ENCODE measurements at regions not wholly inside any gene's neighbourhood (a gene's known extent, or its start where the extent isn't known, plus 50 kb on each side); places are given as distances from the start of the nearest gene placed in this dataset.

DNA sequence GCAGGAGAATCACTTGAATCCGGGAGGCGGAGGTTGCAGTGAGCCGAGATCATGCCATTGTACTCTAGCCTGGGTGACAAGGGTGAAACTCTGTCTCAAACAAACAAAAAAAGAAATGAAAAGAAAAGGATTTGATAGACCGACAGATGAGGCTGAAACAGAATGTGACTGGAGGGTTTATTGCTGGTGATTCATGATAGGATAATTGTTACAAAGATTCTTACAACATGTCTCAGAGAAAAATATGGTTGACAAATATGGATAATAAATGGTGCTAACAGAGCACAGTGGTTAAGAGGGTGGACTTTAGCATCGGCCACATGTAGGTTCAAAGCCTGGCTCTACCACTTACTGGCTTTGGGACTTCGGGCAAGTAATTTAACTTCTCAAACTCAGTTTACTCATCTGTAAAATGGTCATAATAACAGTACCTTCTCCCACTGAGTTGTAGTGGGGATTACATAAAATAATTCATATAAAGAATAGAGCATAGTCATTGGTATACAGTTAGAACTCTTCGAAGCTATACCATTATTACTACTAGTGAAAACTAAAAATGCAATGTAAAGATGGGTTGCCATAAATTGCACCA is 131.9 kb downstream of the MAP3K7 start:
- Histone ChIP-seq H3K9me2 (ENCODE audit: low read depth, low read length) (no peaks in the 10 kb centered on the region), H3K4me3 (ENCODE audit: low read depth, low read length, poor library complexity, severe bottlenecking) (no peak overlapping the region), H4K20me1 (ENCODE audit: insufficient read depth, low read length) (no peaks in the 10 kb centered on the region), H3K9ac (ENCODE audit: low read length) (no peak overlapping the region), H3K4me1 (ENCODE audit: insufficient read depth, low read length, severe bottlenecking) (peaks cover 26% of the 10 kb centered on the region), H3K9me3 (ENCODE audit: low read length) (no peaks in the 10 kb centered on the region), H3K27me3 (ENCODE audit: insufficient read depth, low read length) (no peaks in the 10 kb centered on the region), H2AFZ (ENCODE audit: low read length) (no peak overlapping the region), H3K79me2 (ENCODE audit: insufficient read depth, low read length) (no peaks in the 10 kb centered on the region), H3K27ac (ENCODE audit: low read depth, low read length, poor library complexity, severe bottlenecking) (no peak overlapping the region), H3K4me2 (ENCODE audit: low read length) (no peak overlapping the region), H3F3A (ENCODE audit: insufficient read depth, low read length) (no peaks in the 10 kb centered on the region; the same call in 1 of the 2 replicates), H3K36me3 (ENCODE audit: insufficient read depth, low read length) (no peaks in the 10 kb centered on the region)
- no peak for TF ChIP-seq EZH2 (IDR thresholded peaks at IDR 0.05; ENCODE audit: borderline replicate concordance, low read length)
- TF ChIP-seq, protein P1, sequence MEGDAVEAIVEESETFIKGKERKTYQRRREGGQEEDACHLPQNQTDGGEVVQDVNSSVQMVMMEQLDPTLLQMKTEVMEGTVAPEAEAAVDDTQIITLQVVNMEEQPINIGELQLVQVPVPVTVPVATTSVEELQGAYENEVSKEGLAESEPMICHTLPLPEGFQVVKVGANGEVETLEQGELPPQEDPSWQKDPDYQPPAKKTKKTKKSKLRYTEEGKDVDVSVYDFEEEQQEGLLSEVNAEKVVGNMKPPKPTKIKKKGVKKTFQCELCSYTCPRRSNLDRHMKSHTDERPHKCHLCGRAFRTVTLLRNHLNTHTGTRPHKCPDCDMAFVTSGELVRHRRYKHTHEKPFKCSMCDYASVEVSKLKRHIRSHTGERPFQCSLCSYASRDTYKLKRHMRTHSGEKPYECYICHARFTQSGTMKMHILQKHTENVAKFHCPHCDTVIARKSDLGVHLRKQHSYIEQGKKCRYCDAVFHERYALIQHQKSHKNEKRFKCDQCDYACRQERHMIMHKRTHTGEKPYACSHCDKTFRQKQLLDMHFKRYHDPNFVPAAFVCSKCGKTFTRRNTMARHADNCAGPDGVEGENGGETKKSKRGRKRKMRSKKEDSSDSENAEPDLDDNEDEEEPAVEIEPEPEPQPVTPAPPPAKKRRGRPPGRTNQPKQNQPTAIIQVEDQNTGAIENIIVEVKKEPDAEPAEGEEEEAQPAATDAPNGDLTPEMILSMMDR (IDR thresholded peaks at IDR 0.05; ENCODE audit: low read length) = no peak

DNA sequence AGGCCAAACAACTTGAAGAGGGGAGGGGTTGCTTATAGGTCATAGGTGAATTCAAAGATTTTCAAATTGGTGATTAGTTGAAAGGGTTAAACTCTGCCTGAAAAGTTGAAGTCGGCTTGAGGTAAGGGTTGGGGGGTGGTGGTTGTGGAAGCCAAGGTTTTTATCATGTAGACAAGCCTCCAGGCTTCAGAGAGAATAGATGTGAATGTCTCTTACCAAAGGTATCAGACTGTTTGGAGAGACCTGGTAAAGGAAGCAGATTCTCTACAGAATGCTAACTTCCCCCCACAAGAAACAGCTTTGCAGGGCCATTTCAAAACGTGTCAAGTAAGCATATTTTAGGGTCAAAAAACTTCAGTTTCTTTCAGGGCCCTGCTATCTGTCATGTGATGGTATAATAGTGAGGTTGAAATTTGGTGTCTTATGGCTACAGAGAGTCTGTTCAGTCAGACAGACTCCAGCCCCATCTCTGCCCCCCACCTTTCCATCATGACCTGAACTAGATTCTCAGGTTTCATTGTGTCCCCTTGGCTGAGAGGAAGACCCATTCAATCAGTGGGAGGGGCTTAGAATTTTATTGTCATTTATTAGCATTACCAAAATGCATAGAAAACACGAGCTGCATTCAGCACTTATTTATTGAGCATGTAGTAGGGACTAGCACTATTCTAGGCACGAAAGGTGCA is 136.5 kb downstream of the MAP3K7 start:
- no peaks in the 10 kb centered on the region for H4K20me1 ChIP-seq (ENCODE audit: insufficient read depth, low read length)
- no peak overlapping the region for H3K27ac ChIP-seq (ENCODE audit: low read depth, low read length, poor library complexity, severe bottlenecking)
- no peaks in the 10 kb centered on the region for H3K9me2 ChIP-seq (ENCODE audit: low read depth, low read length)
- no peaks in the 10 kb centered on the region for H3K36me3 ChIP-seq (ENCODE audit: insufficient read depth, low read length)
- H3K27me3 ChIP-seq (ENCODE audit: insufficient read depth, low read length) = no peaks in the 10 kb centered on the region
- H3K79me2 ChIP-seq (ENCODE audit: insufficient read depth, low read length) = no peaks in the 10 kb centered on the region
- no peak overlapping the region for H3K4me3 ChIP-seq (ENCODE audit: low read depth, low read length, poor library complexity, severe bottlenecking)
- TF ChIP-seq, protein P1 (IDR thresholded peaks at IDR 0.05; ENCODE audit: low read length) = no peak
- TF ChIP-seq EZH2 (IDR thresholded peaks at IDR 0.05; ENCODE audit: borderline replicate concordance, low read length) = no peak
- H2AFZ ChIP-seq (ENCODE audit: low read length) = no peak overlapping the region
- H3K4me2 ChIP-seq (ENCODE audit: low read length) = no peak overlapping the region
- H3F3A ChIP-seq (ENCODE audit: insufficient read depth, low read length) = no peaks in the 10 kb centered on the region
- no peak overlapping the region for H3K9ac ChIP-seq (ENCODE audit: low read length)
- H3K4me1 ChIP-seq (ENCODE audit: insufficient read depth, low read length, severe bottlenecking) = peaks cover 9% of the 10 kb centered on the region
- no peaks in the 10 kb centered on the region for H3K9me3 ChIP-seq (ENCODE audit: low read length)

DNA sequence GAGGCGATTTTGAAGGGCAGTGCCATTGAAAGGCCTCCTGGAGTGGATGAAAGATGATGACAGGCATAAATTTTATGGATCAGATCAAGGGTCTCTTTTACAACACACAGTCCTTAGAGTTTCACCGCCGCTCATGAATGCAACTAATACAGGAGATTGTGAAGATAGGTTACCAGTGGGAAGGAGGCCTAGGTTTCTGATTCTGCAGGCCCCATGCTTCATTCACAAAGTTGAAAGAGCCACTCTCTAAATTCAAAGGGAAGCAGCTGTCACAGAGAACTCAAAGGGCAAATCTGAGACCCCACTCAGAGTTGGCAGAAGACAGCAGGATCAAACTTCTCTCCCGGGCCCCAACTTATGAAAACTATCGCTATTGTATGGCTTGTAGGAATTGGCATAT is 137.6 kb downstream of the MAP3K7 start:
- no peaks in the 10 kb centered on the region for H3K36me3 ChIP-seq (ENCODE audit: insufficient read depth, low read length)
- TF ChIP-seq, protein P1 (IDR thresholded peaks at IDR 0.05; ENCODE audit: low read length) = no peak
- no peak for TF ChIP-seq EZH2 (IDR thresholded peaks at IDR 0.05; ENCODE audit: borderline replicate concordance, low read length)
- no peaks in the 10 kb centered on the region for H3K79me2 ChIP-seq (ENCODE audit: insufficient read depth, low read length)
- H4K20me1 ChIP-seq (ENCODE audit: insufficient read depth, low read length) = no peaks in the 10 kb centered on the region
- H3K9me2 ChIP-seq (ENCODE audit: low read depth, low read length) = no peaks in the 10 kb centered on the region
- H3K27ac ChIP-seq (ENCODE audit: low read depth, low read length, poor library complexity, severe bottlenecking) = no peak overlapping the region
- H3K4me1 ChIP-seq (ENCODE audit: insufficient read depth, low read length, severe bottlenecking) = peaks cover 20% of the 10 kb centered on the region
- no peaks in the 10 kb centered on the region for H3F3A ChIP-seq (ENCODE audit: insufficient read depth, low read length)
- no peak overlapping the region for H3K9ac ChIP-seq (ENCODE audit: low read length)
- H3K4me3 ChIP-seq (ENCODE audit: low read depth, low read length, poor library complexity, severe bottlenecking) = no peak overlapping the region
- H3K27me3 ChIP-seq (ENCODE audit: insufficient read depth, low read length) = no peaks in the 10 kb centered on the region
- H3K4me2 ChIP-seq (ENCODE audit: low read length) = no peak overlapping the region
- no peaks in the 10 kb centered on the region for H3K9me3 ChIP-seq (ENCODE audit: low read length)
- no peak overlapping the region for H2AFZ ChIP-seq (ENCODE audit: low read length)
